MM.1S (cell line): ENCODE measurements at regions not wholly inside any gene's neighbourhood (a gene's known extent, or its start where the extent isn't known, plus 50 kb on each side); places are given as distances from the start of the nearest gene placed in this dataset.

Source experiments
- DNase-seq: peaks from one replicate; pipeline ENCODE4 v3.0.0-alpha.2; 2015
- H2AFZ ChIP-seq: fragments of 300-600 bp; sonication (generic); 2 replicates; pipeline ENCODE4 v1.6.0; 2016; ENCODE audit warnings: antibody characterized with exemption, low read length
- H3F3A ChIP-seq: fragments of 300-600 bp; sonication (generic); 2 replicates; pipeline ENCODE4 v1.6.1; 2016; ENCODE audit warnings: mild to moderate bottlenecking, antibody characterized with exemption, low read length, moderate library complexity, mixed read lengths; ENCODE audit not compliant: insufficient read depth
- H3K27ac ChIP-seq: fragments of 300-600 bp; sonication (generic); 2 replicates; pipeline ENCODE4 v1.5.1; 2016; ENCODE audit warnings: mild to moderate bottlenecking, low read length
- H3K27me3 ChIP-seq: fragments of 300-600 bp; sonication (generic); replicated peaks from 2 replicates; pipeline ENCODE4 v1.6.0; 2016; ENCODE audit warnings: low read length; ENCODE audit not compliant: insufficient read depth
- H3K36me3 ChIP-seq: fragments of 300-600 bp; sonication (generic); replicated peaks from 2 replicates; pipeline ENCODE4 v1.6.1; 2016; ENCODE audit warnings: mild to moderate bottlenecking, low read length, mixed read lengths; ENCODE audit not compliant: insufficient read depth
- H3K4me1 ChIP-seq: fragments of 300-600 bp; sonication (generic); 2 replicates; pipeline ENCODE4 v1.6.1; 2016; ENCODE audit warnings: low read length, mixed read lengths
- H3K4me2 ChIP-seq: fragments of 300-600 bp; sonication (generic); 2 replicates; pipeline ENCODE4 v1.6.0; 2016; ENCODE audit warnings: low read depth, low read length
- H3K4me3 ChIP-seq: fragments of 300-600 bp; sonication (generic); 2 replicates; pipeline ENCODE4 v1.5.1; 2016; ENCODE audit warnings: low read length, mixed read lengths
- H3K79me2 ChIP-seq: fragments of 300-600 bp; sonication (generic); 2 replicates; pipeline ENCODE4 v1.6.1; 2016; ENCODE audit warnings: mixed run types, low read length, mixed read lengths
- H3K9ac ChIP-seq: fragments of 300-600 bp; sonication (generic); 2 replicates; pipeline ENCODE4 v1.6.1; 2016; ENCODE audit warnings: low read length, mixed read lengths
- H3K9me2 ChIP-seq: fragments of 300-600 bp; sonication (generic); replicated peaks from 2 replicates; pipeline ENCODE4 v1.6.1; 2016; ENCODE audit warnings: mild to moderate bottlenecking, low read length, mixed read lengths; ENCODE audit not compliant: insufficient read depth
- H3K9me3 ChIP-seq: fragments of 300-600 bp; sonication (generic); replicated peaks from 2 replicates; pipeline ENCODE4 v1.6.1; 2016; ENCODE audit warnings: mild to moderate bottlenecking, low read length, mixed read lengths; ENCODE audit not compliant: insufficient read depth
- H4K20me1 ChIP-seq: fragments of 300-600 bp; sonication (generic); 2 replicates; pipeline ENCODE4 v1.6.1; 2016; ENCODE audit warnings: mild to moderate bottlenecking, low read length, moderate library complexity, mixed read lengths; ENCODE audit not compliant: insufficient read depth
- EZH2 ChIP-seq: fragments of 300-600 bp; sonication (generic); optimal IDR thresholded peaks from 2 replicates; pipeline ENCODE3; 2017; ENCODE audit warnings: low read depth, mild to moderate bottlenecking, antibody characterized with exemption, low read length, mixed read lengths
- EZH2phosphoT487 ChIP-seq: fragments of 300-600 bp; sonication (generic); IDR thresholded peaks from 2 replicates; pipeline ENCODE4 v1.6.1; 2018; ENCODE audit warnings: antibody characterized with exemption, low read length
- TF ChIP-seq, protein P1 (sequence below): fragments of 300-600 bp; sonication (generic); IDR thresholded peaks from 2 replicates; pipeline ENCODE4 v1.5.1; 2016; ENCODE audit warnings: antibody characterized with exemption, low read length, mixed read lengths

DNA sequence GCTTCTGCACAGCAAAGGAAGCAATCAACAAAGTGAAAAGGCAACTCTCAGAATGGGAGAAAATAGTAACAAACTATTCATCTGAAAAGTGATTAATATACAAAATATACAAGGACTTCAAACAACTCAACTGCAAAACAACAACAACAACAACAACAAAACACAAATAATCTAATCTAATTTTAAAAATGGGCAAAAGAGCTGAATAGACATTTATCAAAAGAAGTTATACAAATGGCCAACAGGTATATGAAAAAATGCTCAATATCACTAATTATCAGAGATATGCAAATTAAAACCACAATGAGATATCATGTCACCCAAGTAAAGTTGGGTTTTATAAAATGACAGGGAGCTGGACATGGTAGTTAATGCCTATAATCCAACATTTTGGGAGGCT lies 602.8 kb upstream of the DIAPH2 start:
- no peak for DNase-seq
- H3K9me2 ChIP-seq: no peaks in the 10 kb centered on the region
- no peaks in the 10 kb centered on the region for H3K79me2 ChIP-seq
- TF ChIP-seq EZH2 (no peak), EZH2phosphoT487 (no peak)
- TF ChIP-seq, protein P1, sequence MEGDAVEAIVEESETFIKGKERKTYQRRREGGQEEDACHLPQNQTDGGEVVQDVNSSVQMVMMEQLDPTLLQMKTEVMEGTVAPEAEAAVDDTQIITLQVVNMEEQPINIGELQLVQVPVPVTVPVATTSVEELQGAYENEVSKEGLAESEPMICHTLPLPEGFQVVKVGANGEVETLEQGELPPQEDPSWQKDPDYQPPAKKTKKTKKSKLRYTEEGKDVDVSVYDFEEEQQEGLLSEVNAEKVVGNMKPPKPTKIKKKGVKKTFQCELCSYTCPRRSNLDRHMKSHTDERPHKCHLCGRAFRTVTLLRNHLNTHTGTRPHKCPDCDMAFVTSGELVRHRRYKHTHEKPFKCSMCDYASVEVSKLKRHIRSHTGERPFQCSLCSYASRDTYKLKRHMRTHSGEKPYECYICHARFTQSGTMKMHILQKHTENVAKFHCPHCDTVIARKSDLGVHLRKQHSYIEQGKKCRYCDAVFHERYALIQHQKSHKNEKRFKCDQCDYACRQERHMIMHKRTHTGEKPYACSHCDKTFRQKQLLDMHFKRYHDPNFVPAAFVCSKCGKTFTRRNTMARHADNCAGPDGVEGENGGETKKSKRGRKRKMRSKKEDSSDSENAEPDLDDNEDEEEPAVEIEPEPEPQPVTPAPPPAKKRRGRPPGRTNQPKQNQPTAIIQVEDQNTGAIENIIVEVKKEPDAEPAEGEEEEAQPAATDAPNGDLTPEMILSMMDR: no peak
- no peak overlapping the region for H3K27ac ChIP-seq
- no peaks in the 10 kb centered on the region for H3K36me3 ChIP-seq
- H3F3A ChIP-seq: no peaks in the 10 kb centered on the region
- no peaks in the 10 kb centered on the region for H3K27me3 ChIP-seq
- no peaks in the 10 kb centered on the region for H3K4me1 ChIP-seq
- H3K4me3 ChIP-seq: no peak overlapping the region
- no peak overlapping the region for H3K4me2 ChIP-seq
- no peak overlapping the region for H3K9ac ChIP-seq
- H2AFZ ChIP-seq: no peak overlapping the region
- no peaks in the 10 kb centered on the region for H4K20me1 ChIP-seq
- no peaks in the 10 kb centered on the region for H3K9me3 ChIP-seq

DNA sequence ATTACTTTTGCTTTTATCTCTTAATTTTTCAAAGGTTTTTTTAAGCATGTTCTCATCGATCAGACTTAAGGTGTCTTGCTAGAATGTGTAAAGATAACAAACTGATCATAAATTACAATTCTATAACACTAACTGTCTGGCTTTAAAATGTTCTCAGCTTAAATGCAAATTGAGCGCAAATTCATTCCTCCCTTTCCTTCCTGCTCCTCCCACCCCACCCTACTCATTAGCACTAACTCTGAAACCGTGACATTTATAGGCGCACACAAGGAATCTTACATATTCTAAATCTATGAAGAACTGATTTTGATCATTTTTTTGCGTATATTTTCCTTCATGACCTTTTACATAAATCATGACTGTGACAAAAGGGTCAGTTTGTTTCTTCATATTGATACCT lies 590.0 kb upstream of the DIAPH2 start:
- Histone ChIP-seq H3K4me3 (no peak overlapping the region), H3K27me3 (no peaks in the 10 kb centered on the region), H3K36me3 (no peaks in the 10 kb centered on the region), H3K9me3 (no peaks in the 10 kb centered on the region), H3K4me1 (no peaks in the 10 kb centered on the region), H3F3A (no peaks in the 10 kb centered on the region), H2AFZ (no peak overlapping the region), H3K9ac (no peak overlapping the region), H3K4me2 (no peak overlapping the region), H3K79me2 (no peaks in the 10 kb centered on the region), H4K20me1 (no peaks in the 10 kb centered on the region), H3K9me2 (no peaks in the 10 kb centered on the region), H3K27ac (no peak overlapping the region)
- no peak for DNase-seq
- no peak for TF ChIP-seq EZH2

DNA sequence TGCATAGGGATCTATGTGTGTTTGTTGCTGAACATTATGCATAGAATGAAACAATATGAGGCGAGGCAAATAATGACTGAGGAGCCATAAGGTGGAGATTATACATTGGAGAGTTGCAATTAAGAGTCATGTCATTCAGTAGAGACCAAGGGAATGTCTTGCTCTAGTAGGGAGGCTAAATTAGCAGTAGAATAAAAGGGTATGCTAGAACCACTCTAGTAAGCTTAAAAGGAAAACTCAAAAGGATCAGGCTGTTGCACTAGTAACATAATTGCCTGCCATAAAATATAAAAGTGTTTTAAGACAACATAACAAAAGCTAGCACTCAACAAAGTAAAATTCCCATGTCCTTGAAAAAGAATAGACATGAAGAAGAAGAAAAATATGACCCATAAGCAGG lies 586.2 kb upstream of the DIAPH2 start:
- Histone ChIP-seq H3K4me3 (no peak overlapping the region), H3K79me2 (no peaks in the 10 kb centered on the region), H3K4me2 (no peak overlapping the region), H3K9ac (no peak overlapping the region), H3K36me3 (no peaks in the 10 kb centered on the region), H3F3A (no peaks in the 10 kb centered on the region), H3K27ac (no peak overlapping the region), H3K9me2 (no peaks in the 10 kb centered on the region), H4K20me1 (no peaks in the 10 kb centered on the region), H3K4me1 (no peaks in the 10 kb centered on the region), H2AFZ (no peak overlapping the region), H3K9me3 (no peaks in the 10 kb centered on the region), H3K27me3 (no peaks in the 10 kb centered on the region)
- TF ChIP-seq EZH2: no peak
- no peak for TF ChIP-seq EZH2phosphoT487
- TF ChIP-seq, protein P1: no peak
- no peak for DNase-seq

DNA sequence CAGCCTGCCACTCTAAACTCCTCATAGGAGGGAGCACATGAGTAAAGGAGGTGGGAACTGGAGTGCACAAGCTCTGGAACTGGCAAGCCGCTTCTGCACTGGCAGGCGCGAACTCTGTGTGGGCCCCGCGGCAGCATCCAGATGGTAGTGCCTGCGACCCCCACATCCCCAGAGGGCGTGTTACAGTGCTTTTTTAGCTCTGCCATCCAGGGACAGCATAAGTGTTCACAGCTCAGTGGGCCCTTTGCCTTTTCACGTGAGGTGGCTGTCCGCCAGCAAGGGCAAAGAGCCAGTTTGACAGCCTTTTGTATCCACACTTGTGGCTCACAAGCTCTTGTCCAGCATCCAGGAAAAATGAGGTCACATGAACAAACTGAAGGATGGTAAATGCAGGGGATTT lies 581.6 kb upstream of the DIAPH2 start:
- Histone ChIP-seq H3K79me2 (no peaks in the 10 kb centered on the region), H3F3A (no peaks in the 10 kb centered on the region), H4K20me1 (no peaks in the 10 kb centered on the region), H3K27me3 (no peaks in the 10 kb centered on the region), H3K4me1 (no peaks in the 10 kb centered on the region), H3K9ac (no peak overlapping the region), H3K9me3 (no peaks in the 10 kb centered on the region), H3K36me3 (no peaks in the 10 kb centered on the region), H3K4me2 (no peak overlapping the region), H3K27ac (no peak overlapping the region), H3K9me2 (no peaks in the 10 kb centered on the region), H3K4me3 (no peak overlapping the region), H2AFZ (no peak overlapping the region)
- no peak for TF ChIP-seq EZH2
- TF ChIP-seq, protein P1: no peak
- TF ChIP-seq EZH2phosphoT487: no peak
- DNase-seq: no peak
